Testis (tissue), 2 donors: ENCODE measurements at regions not wholly inside any gene's neighbourhood (a gene's known extent, or its start where the extent isn't known, plus 50 kb on each side); places are given as distances from the start of the nearest gene placed in this dataset.

Experiments
- CTCF ChIP-seq, 3 experiments: fragments of 450-650 bp in 2 of 3; fragments of 200-600 bp in 1 of 3; sonication (generic) in 1 of 3; IDR thresholded peaks; one replicate each; pipeline ENCODE4 v1.5.1; 2016 to 2019; ENCODE audit warnings: antibody characterized with exemption in 3 of 3, mild to moderate bottlenecking in 2 of 3, moderate library complexity in 1 of 3
- POLR2A ChIP-seq: fragments of 450-650 bp; IDR thresholded peaks from one replicate; pipeline ENCODE4 v1.6.1; 2017; ENCODE audit warnings: antibody characterized with exemption, mild to moderate bottlenecking, moderate library complexity

GRCh38 chr15:45802140-45802539, 167.3 kb downstream of the SQOR start:
- no peak for TF ChIP-seq CTCF (IDR thresholded peaks at IDR 0.05)
- TF ChIP-seq POLR2A = no peak
